ENCODE measurements at regions not wholly inside any gene's neighbourhood (a gene's known extent, or its start where the extent isn't known, plus 50 kb on each side); places are given as distances from the start of the nearest gene placed in this dataset.
A peak's percentile ranks its signal among the peaks of the same experiment; 100 is the strongest.

GRCh38 chr20:19949195-19949867 is 67.8 kb upstream of the NAA20 start:
- no peak for DNase-seq (ENCODE audit: low read depth, low spot score)

- DNase-seq (ENCODE audit: low read depth, low spot score) = no peak
Measured at GRCh38 chr20:19950042-19950441, 67.1 kb upstream of the NAA20 start.

GRCh38 chr20:19952392-19952791 is 64.8 kb upstream of the NAA20 start:
- DNase-seq (ENCODE audit: low read depth, low spot score) = no peak

- no peak for DNase-seq (ENCODE audit: low read depth, low spot score)
Measured at GRCh38 chr20:19953606-19954005, 63.6 kb upstream of the NAA20 start.

- no peak for DNase-seq (ENCODE audit: low read depth, low spot score)
Measured at GRCh38 chr20:19956976-19957375, 60.2 kb upstream of the NAA20 start.

GRCh38 chr20:19958219-19958618 is 58.9 kb upstream of the NAA20 start:
- DNase-seq (ENCODE audit: low read depth, low spot score) = no peak

- peak; percentile 28 for DNase-seq (ENCODE audit: low read depth, low spot score)
Measured at GRCh38 chr20:19958928-19959327, 58.2 kb upstream of the NAA20 start.

- no peak for DNase-seq (ENCODE audit: low read depth, low spot score)
Measured at GRCh38 chr20:19960745-19961144, 56.4 kb upstream of the NAA20 start.

GRCh38 chr20:19961293-19961692 is 55.9 kb upstream of the NAA20 start:
- no peak for DNase-seq (ENCODE audit: low read depth, low spot score)

GRCh38 chr20:19962958-19963357 is 54.2 kb upstream of the NAA20 start:
- DNase-seq (ENCODE audit: low read depth, low spot score) = no peak

- DNase-seq (ENCODE audit: low read depth, low spot score) = no peak
Measured at GRCh38 chr20:19964289-19965265, 52.6 kb upstream of the NAA20 start.

GRCh38 chr20:19966840-19967239 is 50.3 kb upstream of the NAA20 start:
- DNase-seq (ENCODE audit: low read depth, low spot score) = no peak

All from iPS DF 19.7 (cell line).